Stimulated activated CD8-positive, alpha-beta memory T cell treated with anti-CD3 and anti-CD28 coated beads, Interleukin-15, amount 100 ng/mL, for 24 hours (primary cell): ENCODE measurements at regions not wholly inside any gene's neighbourhood (a gene's known extent, or its start where the extent isn't known, plus 50 kb on each side); places are given as distances from the start of the nearest gene placed in this dataset.

Experiments used
- DNase-seq: peaks from one replicate; pipeline ENCODE4 v3.0.0-alpha.2; 2020; ENCODE audit warnings: low read depth

- DNase-seq, result no peak
These were observed 61.6 kb downstream of the LSM5 start for GRCh38 chr7:32428546-32428945.

DNA sequence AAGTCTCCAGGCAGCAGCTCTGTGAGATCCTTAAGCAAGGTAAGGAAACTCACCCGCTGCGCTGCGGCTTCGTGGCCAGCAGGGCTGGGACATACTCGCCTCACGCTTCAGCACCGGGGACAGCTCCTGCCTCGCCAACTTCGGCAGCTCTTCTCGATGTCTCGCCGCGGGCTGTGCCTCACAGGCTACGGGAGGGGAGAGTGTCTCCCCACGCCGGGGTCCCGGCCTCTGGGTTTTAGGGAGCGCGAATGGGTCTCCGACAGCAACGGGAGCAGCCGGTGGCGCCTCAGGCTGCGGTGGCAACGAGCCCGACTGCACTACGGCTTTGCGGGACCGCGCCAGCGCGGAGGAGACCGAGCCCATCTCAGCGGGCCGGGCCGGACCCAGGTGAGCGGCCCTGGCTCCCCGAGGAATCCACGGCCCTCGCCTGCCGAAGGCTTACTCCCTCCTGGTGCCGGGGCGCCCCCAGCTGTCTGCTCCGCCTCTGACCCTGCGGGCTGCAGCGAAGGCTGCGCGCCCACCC lies 62.4 kb downstream of the LSM5 start:
- peak; percentile 41 for DNase-seq

DNA sequence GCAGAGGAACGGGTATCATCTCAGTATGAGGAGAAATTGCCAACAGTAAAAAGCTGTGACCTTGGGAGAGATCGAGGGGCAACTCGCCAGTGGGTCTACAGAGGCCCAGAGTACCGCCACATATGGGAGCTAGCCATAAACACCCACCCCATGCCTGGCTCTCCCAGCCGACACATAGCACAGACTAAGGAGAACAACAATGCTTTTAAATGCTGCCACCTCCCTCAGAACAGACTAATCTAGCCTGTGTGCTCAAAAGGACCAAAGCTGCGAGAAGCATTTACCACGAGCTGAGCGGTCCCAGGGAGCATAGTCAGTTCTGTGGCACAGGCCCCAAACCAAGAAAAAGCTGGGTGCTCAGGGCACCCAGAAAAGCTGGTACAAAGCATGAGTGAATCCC lies 73.3 kb downstream of the LSM5 start:
- no peak for DNase-seq

DNA sequence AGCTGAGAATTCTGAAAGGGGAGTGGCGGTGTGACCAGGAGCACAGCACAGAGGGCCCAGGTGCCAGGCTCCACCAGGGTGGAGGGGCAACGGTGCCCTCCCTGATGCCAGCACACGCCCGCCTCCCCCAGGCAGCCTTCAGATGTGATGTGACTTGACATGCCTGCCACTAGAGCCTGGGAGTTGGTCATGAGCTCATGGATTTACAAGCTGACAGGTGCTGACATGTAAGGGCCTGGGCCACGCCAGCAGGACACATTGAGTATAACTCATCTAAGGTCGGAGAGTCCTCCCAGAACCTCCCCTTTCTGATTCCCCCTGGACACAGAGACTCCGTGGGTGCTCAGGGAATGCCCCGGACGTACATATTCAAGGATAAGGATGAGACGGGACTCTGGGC lies 74.2 kb downstream of the LSM5 start:
- no peak for DNase-seq

GRCh38 chr7:32415519-32415918 lies 74.7 kb downstream of the LSM5 start:
- DNase-seq, result no peak

DNA sequence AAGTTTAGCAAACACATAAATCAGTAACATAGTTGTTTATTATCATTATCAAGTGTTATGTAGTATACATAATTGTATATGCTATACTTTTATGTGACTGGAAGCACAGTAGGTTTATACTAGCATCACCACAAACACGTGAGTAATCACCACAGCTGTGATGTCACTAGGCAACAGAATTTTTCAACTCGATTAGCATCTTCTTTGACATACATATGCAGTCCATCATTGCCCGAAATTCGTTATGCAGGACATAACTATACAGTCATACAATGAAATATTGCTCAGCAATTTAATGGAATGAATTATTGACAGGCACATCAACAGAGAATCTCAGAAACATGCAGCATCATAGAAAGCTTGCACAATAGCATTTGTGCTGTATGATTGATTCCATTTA lies 77.7 kb downstream of the LSM5 start:
- DNase-seq, result no peak

DNA sequence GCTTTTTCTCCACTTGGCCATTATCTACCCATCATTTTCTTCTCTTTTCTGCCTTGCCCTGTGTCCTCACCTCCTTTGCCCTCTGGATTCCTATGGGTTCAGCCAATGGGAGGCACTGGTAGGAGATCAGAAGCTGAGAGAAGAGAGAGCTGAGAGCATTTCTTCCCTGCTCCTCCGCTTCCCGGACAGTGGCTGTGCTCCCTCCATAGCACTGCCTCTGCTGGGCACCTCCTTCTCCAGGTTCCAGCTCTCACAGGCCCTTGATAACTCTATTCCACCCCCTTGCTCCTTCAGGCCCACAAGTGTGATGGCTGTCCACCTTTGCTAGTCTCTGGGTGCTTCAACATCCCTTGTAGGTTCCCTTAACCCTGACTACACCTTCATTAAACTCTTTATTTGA lies 79.6 kb downstream of the LSM5 start:
- no peak for DNase-seq

GRCh38 chr7:32406386-32406785 lies 83.8 kb downstream of the LSM5 start:
- no peak for DNase-seq

DNA sequence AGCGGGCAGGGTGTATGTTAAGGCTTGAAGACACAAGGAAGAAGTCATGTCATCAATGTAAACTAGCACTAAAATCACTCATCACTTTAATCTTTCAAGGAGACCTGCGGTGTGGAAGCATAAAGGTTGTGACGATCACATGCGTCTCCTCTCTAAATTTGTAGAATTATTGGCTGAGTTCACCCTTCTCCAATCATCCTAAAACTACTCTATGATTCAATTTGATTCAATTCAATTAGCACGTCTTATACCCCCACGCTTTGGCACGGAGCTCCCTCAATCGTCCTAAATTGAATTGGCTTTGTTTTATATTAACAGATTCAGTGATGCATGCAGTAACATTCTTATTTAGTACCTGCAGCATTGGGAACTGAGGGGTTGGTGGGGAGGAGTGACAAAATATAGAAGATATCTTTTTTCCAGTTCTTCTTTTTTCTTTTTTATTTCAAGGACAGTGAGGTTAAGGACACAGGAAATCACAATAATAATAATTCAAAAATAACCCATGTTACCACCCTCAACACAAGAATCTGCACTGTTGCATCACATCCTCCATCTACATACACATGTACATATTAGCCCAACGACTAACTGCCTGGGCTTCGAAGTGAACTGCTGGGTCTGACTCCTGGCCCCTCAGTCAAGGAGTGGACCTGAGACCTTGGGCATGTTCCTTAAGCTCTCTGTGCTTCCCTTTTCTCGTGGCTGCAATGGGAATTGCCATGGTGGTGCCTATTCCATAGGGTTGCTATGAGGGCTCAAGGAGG lies 86.5 kb downstream of the LSM5 start:
- DNase-seq, result no peak

GRCh38 chr7:32400676-32401075 lies 89.5 kb downstream of the LSM5 start:
- no peak for DNase-seq

- DNase-seq, result no peak
These were observed 90.9 kb downstream of the LSM5 start for GRCh38 chr7:32399311-32399710.

DNA sequence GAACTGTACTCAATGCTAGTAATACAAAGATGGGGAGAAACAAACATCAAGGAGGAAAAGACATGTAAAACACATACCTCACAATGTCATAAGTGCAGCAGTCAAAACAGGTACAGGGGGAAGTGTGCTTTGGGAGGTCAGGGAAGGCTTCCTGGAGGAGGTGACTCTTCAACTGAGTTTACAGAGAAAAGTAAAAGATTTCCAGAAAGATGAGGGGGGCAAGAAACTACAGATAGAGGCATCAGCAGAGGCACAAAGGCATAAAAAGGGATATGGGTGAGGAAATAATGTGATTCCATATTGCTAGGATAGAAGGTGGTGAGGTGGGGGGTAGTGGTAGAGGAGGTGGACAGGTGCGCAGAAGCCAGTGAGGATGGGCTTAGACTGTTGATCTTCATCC lies 95.0 kb downstream of the LSM5 start:
- no peak for DNase-seq

DNA sequence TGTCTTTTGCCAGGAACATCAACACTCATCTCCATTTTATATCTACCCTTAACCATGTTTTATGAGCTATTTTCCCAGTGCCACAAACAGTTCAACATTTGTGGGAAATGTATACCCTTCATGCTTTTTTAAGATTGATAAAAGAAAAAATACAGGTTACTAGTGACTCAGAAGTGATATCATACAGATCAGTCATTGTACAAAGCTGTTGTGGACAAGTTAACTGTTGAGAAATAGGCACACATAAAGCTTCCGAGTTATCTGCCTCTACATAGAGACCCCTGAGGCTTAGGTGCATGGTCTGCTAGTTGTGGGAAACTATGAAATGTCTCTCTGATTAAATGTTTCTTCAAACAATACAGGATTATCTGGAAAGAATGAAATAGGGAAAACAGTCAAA lies 96.3 kb downstream of the LSM5 start:
- DNase-seq, result no peak

DNA sequence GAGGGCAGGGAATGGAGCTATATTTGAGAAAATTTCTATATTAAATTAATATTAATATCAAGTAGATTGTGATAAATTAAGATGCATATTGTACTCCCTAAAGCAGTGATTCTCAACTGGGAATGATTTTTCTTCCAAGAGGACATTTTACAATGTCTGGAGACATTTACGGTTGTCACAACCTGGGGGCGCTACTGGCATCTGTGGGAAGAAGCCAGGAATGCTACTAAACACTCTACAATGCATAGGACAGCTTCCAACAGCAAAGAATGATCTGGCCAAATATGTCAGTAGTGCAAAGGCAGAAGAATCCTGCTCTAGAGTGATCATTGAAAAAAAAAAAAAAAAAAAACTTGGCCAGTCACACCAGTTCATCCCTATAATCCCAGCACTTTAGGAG lies 100.0 kb downstream of the LSM5 start:
- no peak for DNase-seq

- no peak for DNase-seq
These were observed 104.7 kb downstream of the LSM5 start for GRCh38 chr7:32385316-32385956.

GRCh38 chr7:32381024-32381601 lies 109.1 kb downstream of the LSM5 start:
- no peak for DNase-seq

- DNase-seq, result no peak
These were observed 110.6 kb downstream of the LSM5 start for GRCh38 chr7:32379510-32380112.

GRCh38 chr7:32378988-32379387 lies 111.2 kb downstream of the LSM5 start:
- DNase-seq, result no peak

DNA sequence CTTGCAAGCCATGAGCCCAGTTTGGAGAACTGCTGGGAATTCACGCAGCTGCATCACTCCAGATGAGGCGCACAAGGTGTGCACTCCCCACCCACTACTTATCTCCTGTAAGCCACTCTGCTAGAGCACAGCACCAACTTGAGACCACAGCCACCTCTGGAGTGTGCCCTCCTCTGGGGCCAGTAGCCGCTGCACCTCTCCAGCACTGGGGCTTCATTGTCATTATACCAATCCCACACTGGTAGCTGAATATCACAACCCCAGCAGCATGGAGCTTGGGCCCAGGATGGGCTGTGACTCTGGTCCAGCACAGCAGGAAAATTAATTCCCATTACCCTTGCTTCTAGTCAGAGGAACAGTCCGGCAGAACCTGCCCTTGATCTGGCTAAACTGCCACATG lies 125.6 kb downstream of the LSM5 start:
- no peak for DNase-seq

GRCh38 chr7:32360127-32360526 lies 130.1 kb downstream of the LSM5 start:
- no peak for DNase-seq

DNA sequence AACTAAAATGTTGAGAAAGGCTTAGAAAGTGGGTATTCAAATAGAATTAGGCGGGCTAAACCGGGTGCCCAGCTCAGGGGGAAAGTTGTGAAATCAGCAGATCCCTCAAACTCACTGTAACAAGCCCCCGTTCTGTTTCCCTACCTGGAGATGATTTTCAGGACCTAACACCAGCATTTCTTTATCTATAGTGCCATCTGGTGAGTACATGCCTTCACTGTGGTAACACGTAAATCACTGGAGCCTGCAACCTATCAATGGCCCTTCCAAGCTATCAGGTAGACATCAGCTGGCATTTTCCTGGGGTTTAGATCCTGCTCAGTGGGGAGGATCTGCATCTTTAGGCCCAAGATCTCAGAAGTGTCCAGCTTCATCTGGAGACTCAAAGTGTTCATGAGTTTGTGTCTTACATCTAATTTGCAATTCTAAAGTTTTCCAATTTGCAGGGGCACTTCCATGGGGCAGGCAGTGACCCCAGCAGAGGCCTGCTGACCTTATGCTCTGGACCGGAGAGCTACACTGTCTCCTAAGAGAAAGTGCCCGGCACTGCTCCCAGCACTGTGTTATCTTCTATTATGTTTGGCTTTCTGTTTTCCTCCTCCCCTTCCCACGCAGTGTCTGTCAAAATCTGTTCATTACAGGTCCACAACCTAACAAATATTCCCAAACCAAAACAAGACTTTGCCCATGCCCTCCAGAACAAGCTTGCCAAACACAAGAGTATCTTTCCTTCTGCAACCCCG lies 132.5 kb downstream of the LSM5 start:
- DNase-seq, result no peak

- no peak for DNase-seq
These were observed 142.8 kb downstream of the LSM5 start for GRCh38 chr7:32347244-32347828.
